Heart left ventricle (tissue), 13 donors: ENCODE measurements at regions not wholly inside any gene's neighbourhood (a gene's known extent, or its start where the extent isn't known, plus 50 kb on each side); places are given as distances from the start of the nearest gene placed in this dataset.

Experiments used
- CTCF ChIP-seq, 12 donors: fragments of 200-600 bp; sonication (generic) in 4 of 12; IDR thresholded peaks; one replicate each; pipeline versions ENCODE4 v1.5.0 to v1.8.0; 2018 to 2022; ENCODE audit warnings: antibody characterized with exemption in 12 of 12, mild to moderate bottlenecking in 5 of 12
- POLR2A ChIP-seq, 2 donors: fragments of 450-650 bp; IDR thresholded peaks; one replicate each; pipeline ENCODE4 v1.6.1; 2017; ENCODE audit warnings: antibody characterized with exemption in 2 of 2, mild to moderate bottlenecking in 2 of 2, moderate library complexity in 2 of 2
- donor health status: ischemic (EF 13 %, LVEDD 7.1; RV severe dilation, severe dysfunction).
- donor health status: DM: no; HTN: yes; CAD: no.
- donor health status: DM: no; HTN: no; CAD: no.
- donor health status: ischemic (EF 25% LVEDD 6.9; RV normal size, moderate dysfunction).
- donor health status: ischemic (EF 25% LVEDD 5.7; RV mildly dilated, moderate dysfunction).
- donor health status: ischemic (EF 35%, LVEDD 5.7; RV mildly dilated, moderate dysfunction).
- donor health status: nonischemic (EF 11% LVEDD 7.7; RV severe dilation, severe dysfunction).
- donor health status: DM: yes; HTN: yes; CAD: no.
- donor health status: PGD.
- donor health status: ischemic (EF 29% LVEDD 5.4; RV normal size, mild dysfunction).
- donor health status: nonischemic (EF 23%, LVEDD 6.1; RV moderate dilation, normal function).

- TF ChIP-seq POLR2A (IDR thresholded peaks at IDR 0.05), result no peak
- TF ChIP-seq CTCF (IDR thresholded peaks at IDR 0.05), result no peak
These were observed 777.2 kb upstream of the ADAMTS5 start for GRCh38 chr21:27743971-27744564.
